ENCODE measurements at regions not wholly inside any gene's neighbourhood (a gene's known extent, or its start where the extent isn't known, plus 50 kb on each side); places are given as distances from the start of the nearest gene placed in this dataset.

GRCh38 chr4:178681871-178682270, 1239.6 kb upstream of the AGA start:
- no peak overlapping the region for H3K27ac ChIP-seq
- no peaks in the 10 kb centered on the region for H3K9me3 ChIP-seq
- no peaks in the 10 kb centered on the region for H3K36me3 ChIP-seq
- H3K27me3 ChIP-seq, result no peaks in the 10 kb centered on the region
- no peak for TF ChIP-seq CTCF (IDR thresholded peaks at IDR 0.05)
- no peaks in the 10 kb centered on the region for H3K4me1 ChIP-seq (ENCODE audit: control insufficient read depth in 1 of 2, insufficient read depth in 1 of 2, low read depth in 1 of 2, low read length in 1 of 2)
- no peak overlapping the region for H3K4me3 ChIP-seq (ENCODE audit: low read depth in 1 of 2, low read length in 1 of 2)

- H3K4me3 ChIP-seq (ENCODE audit: low read depth in 1 of 2, low read length in 1 of 2), result no peak overlapping the region
- H3K27me3 ChIP-seq, result no peaks in the 10 kb centered on the region
- H3K36me3 ChIP-seq, result no peaks in the 10 kb centered on the region
- no peaks in the 10 kb centered on the region for H3K9me3 ChIP-seq
- H3K4me1 ChIP-seq (ENCODE audit: control insufficient read depth in 1 of 2, insufficient read depth in 1 of 2, low read depth in 1 of 2, low read length in 1 of 2), result no peaks in the 10 kb centered on the region
- no peak overlapping the region for H3K27ac ChIP-seq
- TF ChIP-seq CTCF (IDR thresholded peaks at IDR 0.05), result no peak
These were observed 1247.7 kb upstream of the AGA start for GRCh38 chr4:178689926-178690325.

- Histone ChIP-seq H3K4me3 (ENCODE audit: low read depth in 1 of 2, low read length in 1 of 2) (no peak overlapping the region), H3K27ac (no peak overlapping the region), H3K27me3 (no peaks in the 10 kb centered on the region), H3K4me1 (ENCODE audit: control insufficient read depth in 1 of 2, insufficient read depth in 1 of 2, low read depth in 1 of 2, low read length in 1 of 2) (no peaks in the 10 kb centered on the region), H3K9me3 (no peaks in the 10 kb centered on the region), H3K36me3 (no peaks in the 10 kb centered on the region)
- TF ChIP-seq CTCF (IDR thresholded peaks at IDR 0.05), result no peak
These were observed 1251.6 kb upstream of the AGA start for GRCh38 chr4:178693816-178694215.

GRCh38 chr4:178696515-178696914, 1254.3 kb upstream of the AGA start:
- Histone ChIP-seq H3K27ac (no peak overlapping the region), H3K9me3 (no peaks in the 10 kb centered on the region), H3K36me3 (no peaks in the 10 kb centered on the region), H3K4me3 (ENCODE audit: low read depth in 1 of 2, low read length in 1 of 2) (no peak overlapping the region), H3K27me3 (no peaks in the 10 kb centered on the region), H3K4me1 (ENCODE audit: control insufficient read depth in 1 of 2, insufficient read depth in 1 of 2, low read depth in 1 of 2, low read length in 1 of 2) (no peaks in the 10 kb centered on the region)
- TF ChIP-seq CTCF (IDR thresholded peaks at IDR 0.05), result no peak

DNA sequence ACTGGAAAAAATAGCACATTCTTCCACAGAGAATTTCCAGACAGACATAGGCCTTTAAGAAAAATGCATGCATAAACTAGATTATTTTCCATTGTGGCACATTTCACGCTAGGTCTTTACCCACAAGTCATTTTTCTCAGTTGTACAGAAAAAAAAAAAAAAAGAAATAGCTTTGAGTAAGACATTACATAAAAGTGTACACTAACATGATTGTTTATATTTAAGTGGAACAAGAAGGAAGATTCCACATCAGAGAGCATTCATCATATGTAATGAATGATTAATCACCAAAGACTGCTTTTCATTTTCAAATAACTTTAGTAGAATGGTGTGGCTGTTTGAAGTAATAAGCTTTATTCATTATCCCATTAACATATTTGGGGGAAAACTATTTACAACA, 1270.2 kb upstream of the AGA start:
- Histone ChIP-seq H3K27me3 (no peaks in the 10 kb centered on the region), H3K4me3 (ENCODE audit: low read depth in 1 of 2, low read length in 1 of 2) (no peak overlapping the region), H3K4me1 (ENCODE audit: control insufficient read depth in 1 of 2, insufficient read depth in 1 of 2, low read depth in 1 of 2, low read length in 1 of 2) (no peaks in the 10 kb centered on the region), H3K9me3 (no peaks in the 10 kb centered on the region), H3K27ac (no peak overlapping the region), H3K36me3 (no peaks in the 10 kb centered on the region)
- TF ChIP-seq CTCF (IDR thresholded peaks at IDR 0.05), result no peak

- Histone ChIP-seq H3K4me3 (ENCODE audit: low read depth in 1 of 2, low read length in 1 of 2) (no peak overlapping the region), H3K9me3 (no peaks in the 10 kb centered on the region), H3K27ac (no peak overlapping the region), H3K4me1 (ENCODE audit: control insufficient read depth in 1 of 2, insufficient read depth in 1 of 2, low read depth in 1 of 2, low read length in 1 of 2) (no peaks in the 10 kb centered on the region), H3K27me3 (no peaks in the 10 kb centered on the region), H3K36me3 (no peaks in the 10 kb centered on the region)
- TF ChIP-seq CTCF (IDR thresholded peaks at IDR 0.05), result no peak
These were observed 1295.8 kb upstream of the AGA start for GRCh38 chr4:178738026-178738425.
